KMS-11 (cell line): ENCODE measurements at regions not wholly inside any gene's neighbourhood (a gene's known extent, or its start where the extent isn't known, plus 50 kb on each side); places are given as distances from the start of the nearest gene placed in this dataset.

Source experiments
- H2AFZ ChIP-seq: fragments of 200-600 bp; sonication (generic); 2 replicates; pipeline ENCODE4 v1.6.1; 2016; ENCODE audit warnings: antibody characterized with exemption, mixed run types, low read depth
- H3K27ac ChIP-seq: fragments of 200-600 bp; sonication (generic); 2 replicates; pipeline ENCODE4 v1.6.1; 2016; ENCODE audit warnings: mild to moderate bottlenecking, mixed run types
- H3K27me3 ChIP-seq: fragments of 200-600 bp; sonication (generic); 2 replicates; pipeline ENCODE4 v1.6.1; 2017; ENCODE audit warnings: mild to moderate bottlenecking, low read depth, mixed run types, moderate library complexity; ENCODE audit not compliant: insufficient read depth
- H3K36me3 ChIP-seq: fragments of 200-600 bp; sonication (generic); 2 replicates; pipeline ENCODE4 v1.6.1; 2017; ENCODE audit warnings: mild to moderate bottlenecking, mixed run types; ENCODE audit not compliant: insufficient read depth
- H3K4me1 ChIP-seq: fragments of 200-600 bp; sonication (generic); 2 replicates; pipeline ENCODE4 v1.6.1; 2016; ENCODE audit warnings: mild to moderate bottlenecking, low read depth, mixed run types; ENCODE audit not compliant: poor library complexity, severe bottlenecking
- H3K4me2 ChIP-seq: fragments of 200-600 bp; sonication (generic); 2 replicates; pipeline ENCODE4 v1.7.0; 2016; ENCODE audit warnings: mild to moderate bottlenecking, mixed run types
- H3K4me3 ChIP-seq: fragments of 200-600 bp; sonication (generic); IDR thresholded peaks from 2 replicates; pipeline ENCODE4 v1.6.1; 2017; ENCODE audit warnings: low read depth, low read length, mixed read lengths; ENCODE audit not compliant: insufficient read depth
- H3K79me2 ChIP-seq: fragments of 200-600 bp; sonication (generic); 2 replicates; pipeline ENCODE4 v1.6.1; 2016; ENCODE audit warnings: low read depth, mixed run types; ENCODE audit not compliant: insufficient read depth
- H3K9ac ChIP-seq: fragments of 200-600 bp; sonication (generic); 2 replicates; pipeline ENCODE4 v1.6.1; 2016; ENCODE audit warnings: mild to moderate bottlenecking, mixed run types
- H4K20me1 ChIP-seq: fragments of 200-600 bp; sonication (generic); 2 replicates; pipeline ENCODE4 v1.6.1; 2016; ENCODE audit warnings: mild to moderate bottlenecking, mixed run types; ENCODE audit not compliant: insufficient read depth
- CTCF ChIP-seq: fragments of 200-600 bp; sonication (generic); conservative IDR thresholded peaks from 2 replicates; pipeline ENCODE4 v1.6.1; 2017; ENCODE audit warnings: low read depth, mild to moderate bottlenecking, antibody characterized with exemption, low read length, moderate library complexity, mixed read lengths

DNA sequence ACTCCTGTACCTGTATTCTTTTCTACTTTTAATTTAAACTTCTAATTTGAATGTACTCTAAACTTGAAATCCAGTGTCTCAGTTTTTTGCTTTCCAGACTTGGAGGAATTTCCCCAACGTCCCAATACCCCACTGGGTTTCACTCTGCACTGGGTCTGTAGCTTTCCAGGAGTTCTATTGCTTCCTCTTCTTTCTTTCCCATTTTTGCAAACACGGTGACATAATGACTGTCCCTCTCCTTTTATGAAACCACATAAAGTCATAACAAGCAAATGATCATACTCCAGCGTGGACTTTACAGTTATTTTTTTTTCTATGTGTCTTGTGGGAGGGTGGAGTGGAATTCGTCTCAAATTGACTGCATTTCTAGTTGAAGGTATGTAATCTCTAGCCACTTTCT is 97.1 kb downstream of the FASLG start:
- no peaks in the 10 kb centered on the region for H3K79me2 ChIP-seq
- H2AFZ ChIP-seq: no peak overlapping the region
- no peak overlapping the region for H3K27ac ChIP-seq

GRCh38 chr1:172758259-172758658 is 99.4 kb downstream of the FASLG start:
- H3K4me3 ChIP-seq: no peak overlapping the region

More for the DNA sequence above, 97.1 kb downstream of the FASLG start:
- Histone ChIP-seq H3K36me3 (no peaks in the 10 kb centered on the region), H3K9ac (no peak overlapping the region), H3K4me2 (no peak overlapping the region), H4K20me1 (no peaks in the 10 kb centered on the region), H3K4me3 (no peak overlapping the region), H3K27me3 (no peaks in the 10 kb centered on the region), H3K4me1 (no peaks in the 10 kb centered on the region)
- no peak for TF ChIP-seq CTCF

DNA sequence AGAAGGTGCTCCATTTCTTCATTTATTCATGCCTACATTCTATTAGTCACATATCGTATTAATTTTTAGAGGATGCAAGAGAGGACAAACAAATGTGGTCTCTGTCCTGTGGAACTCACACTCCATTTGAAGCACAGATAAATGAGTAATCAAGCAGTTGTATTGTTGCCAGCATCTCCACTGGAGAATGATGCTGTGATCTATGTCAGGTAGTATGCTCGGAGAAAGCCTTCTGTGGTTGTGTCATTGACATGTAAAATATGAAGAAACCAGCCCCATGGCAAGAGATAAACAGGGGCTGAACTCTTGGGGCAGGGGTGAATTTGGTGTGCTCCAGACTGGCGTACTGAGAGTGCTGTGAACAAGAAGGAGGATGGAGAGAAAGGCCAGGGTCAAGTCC is 101.2 kb downstream of the FASLG start:
- Histone ChIP-seq H3K36me3 (no peaks in the 10 kb centered on the region), H3K4me3 (no peak overlapping the region), H3K79me2 (no peaks in the 10 kb centered on the region), H3K4me2 (no peak overlapping the region), H2AFZ (no peak overlapping the region), H3K27me3 (no peaks in the 10 kb centered on the region), H3K4me1 (peaks cover 5% of the 10 kb centered on the region), H3K27ac (no peak overlapping the region), H4K20me1 (no peaks in the 10 kb centered on the region), H3K9ac (no peak overlapping the region)
- no peak for TF ChIP-seq CTCF

More at GRCh38 chr1:172758259-172758658, 99.4 kb downstream of the FASLG start:
- Histone ChIP-seq H4K20me1 (no peaks in the 10 kb centered on the region), H3K79me2 (no peaks in the 10 kb centered on the region), H3K4me2 (no peak overlapping the region), H2AFZ (no peak overlapping the region), H3K4me1 (peaks cover 5% of the 10 kb centered on the region), H3K36me3 (no peaks in the 10 kb centered on the region), H3K27ac (no peak overlapping the region), H3K27me3 (no peaks in the 10 kb centered on the region), H3K9ac (no peak overlapping the region)
- TF ChIP-seq CTCF: no peak

- Histone ChIP-seq H3K27ac (no peak overlapping the region), H3K4me2 (no peak overlapping the region), H3K9ac (no peak overlapping the region), H3K36me3 (no peaks in the 10 kb centered on the region), H3K4me1 (peaks cover 5% of the 10 kb centered on the region), H4K20me1 (no peaks in the 10 kb centered on the region), H3K79me2 (no peaks in the 10 kb centered on the region), H3K27me3 (no peaks in the 10 kb centered on the region), H2AFZ (no peak overlapping the region), H3K4me3 (no peak overlapping the region)
- TF ChIP-seq CTCF: no peak
Observed at GRCh38 chr1:172761581-172762486, 102.9 kb downstream of the FASLG start.
